Epithelial cell of esophagus (primary cell): ENCODE measurements at regions not wholly inside any gene's neighbourhood (a gene's known extent, or its start where the extent isn't known, plus 50 kb on each side); places are given as distances from the start of the nearest gene placed in this dataset.

ENCODE experiments used
- DNase-seq: peaks from one replicate; pipeline ENCODE4 v3.0.0; 2010; ENCODE audit warnings: low read depth
- H3K4me3 ChIP-seq: 2 replicates; pipeline ENCODE4 v1.5.1; 2011; ENCODE audit warnings: mild to moderate bottlenecking, low read length, control low read depth
- CTCF ChIP-seq: IDR thresholded peaks from 2 replicates; pipeline ENCODE4 v1.5.1; 2011; ENCODE audit warnings: low read depth, mild to moderate bottlenecking, low read length, control low read depth, inconsistent platforms; ENCODE audit not compliant: insufficient read depth; ENCODE audit errors: missing control alignments

GRCh38 chr12:83864054-83864453 is 1048.5 kb downstream of the SLC6A15 start:
- no peak for TF ChIP-seq CTCF
- no peak overlapping the region for H3K4me3 ChIP-seq
- DNase-seq: no peak

GRCh38 chr12:83859021-83859420 is 1053.6 kb downstream of the SLC6A15 start:
- no peak for DNase-seq
- no peak overlapping the region for H3K4me3 ChIP-seq
- TF ChIP-seq CTCF: no peak

- no peak overlapping the region for H3K4me3 ChIP-seq
- DNase-seq: no peak
- no peak for TF ChIP-seq CTCF
Measured at GRCh38 chr12:83856803-83857202, 1055.8 kb downstream of the SLC6A15 start.

- no peak for TF ChIP-seq CTCF
- DNase-seq: peak; percentile 44
- no peak overlapping the region for H3K4me3 ChIP-seq
Measured at GRCh38 chr12:83850531-83850930, 1062.1 kb downstream of the SLC6A15 start.

GRCh38 chr12:83848702-83849101 is 1063.9 kb downstream of the SLC6A15 start:
- no peak for TF ChIP-seq CTCF
- DNase-seq: no peak
- no peak overlapping the region for H3K4me3 ChIP-seq

- H3K4me3 ChIP-seq: no peak overlapping the region
- DNase-seq: no peak
- TF ChIP-seq CTCF: no peak
Measured at GRCh38 chr12:83843541-83843940, 1069.1 kb downstream of the SLC6A15 start.

GRCh38 chr12:83841620-83842019 is 1071.0 kb downstream of the SLC6A15 start:
- no peak overlapping the region for H3K4me3 ChIP-seq
- peak; percentile 31 for DNase-seq
- TF ChIP-seq CTCF: no peak
